ENCODE measurements at regions not wholly inside any gene's neighbourhood (a gene's known extent, or its start where the extent isn't known, plus 50 kb on each side); places are given as distances from the start of the nearest gene placed in this dataset.
A peak's percentile ranks its signal among the peaks of the same experiment; 100 is the strongest.

DNA sequence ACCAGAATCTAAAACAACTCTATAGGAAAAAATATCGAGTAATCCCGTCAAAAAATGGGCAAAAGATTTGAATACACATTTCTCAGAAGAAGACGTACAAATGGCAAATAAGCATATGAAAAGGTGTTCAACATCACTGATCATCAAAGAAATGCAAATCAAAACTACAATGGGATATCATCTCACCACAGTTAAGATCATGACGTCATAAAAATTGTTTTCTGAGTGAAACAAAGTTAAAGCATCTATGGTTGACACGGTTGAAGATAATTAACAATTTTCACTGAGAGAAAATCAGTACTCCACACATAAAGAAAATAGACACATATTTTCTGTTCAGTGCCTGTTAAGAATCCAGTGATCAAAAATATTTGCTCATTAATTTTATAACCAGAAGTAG lies 1010.8 kb upstream of the ADGRL3 start:
- DNase-seq (ENCODE audit: low spot score) = no peak

GRCh38 chr4:60194214-60194613 lies 1005.9 kb upstream of the ADGRL3 start:
- no peak for DNase-seq (ENCODE audit: low spot score)

GRCh38 chr4:60195256-60195655 lies 1004.9 kb upstream of the ADGRL3 start:
- no peak for DNase-seq (ENCODE audit: low spot score)

GRCh38 chr4:60201052-60201673 lies 999.0 kb upstream of the ADGRL3 start:
- peak; percentile 77 for DNase-seq (ENCODE audit: low spot score)

GRCh38 chr4:60209588-60209987 lies 990.5 kb upstream of the ADGRL3 start:
- no peak for DNase-seq (ENCODE audit: low spot score)

GRCh38 chr4:60215906-60216305 lies 984.2 kb upstream of the ADGRL3 start:
- no peak for DNase-seq (ENCODE audit: low spot score)

DNA sequence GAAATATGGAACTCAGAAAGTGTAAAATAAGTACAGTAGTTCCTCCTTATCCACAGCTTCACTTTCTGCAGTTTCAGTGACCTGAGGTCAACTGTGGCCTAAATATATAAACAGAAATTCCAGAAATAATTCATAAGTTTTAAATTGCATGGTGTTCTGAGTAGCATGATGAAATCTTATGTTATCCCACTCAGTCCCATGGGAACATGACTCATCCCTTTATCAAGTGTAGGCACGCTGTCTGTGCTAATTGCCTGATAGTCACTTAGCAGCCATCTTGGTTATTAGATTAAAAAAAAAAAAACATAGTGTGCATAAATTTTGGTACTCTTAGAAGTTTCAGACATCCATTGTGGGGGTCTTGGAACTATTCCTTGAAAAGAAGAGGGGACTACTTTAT lies 983.4 kb upstream of the ADGRL3 start:
- no peak for DNase-seq (ENCODE audit: low spot score)

DNA sequence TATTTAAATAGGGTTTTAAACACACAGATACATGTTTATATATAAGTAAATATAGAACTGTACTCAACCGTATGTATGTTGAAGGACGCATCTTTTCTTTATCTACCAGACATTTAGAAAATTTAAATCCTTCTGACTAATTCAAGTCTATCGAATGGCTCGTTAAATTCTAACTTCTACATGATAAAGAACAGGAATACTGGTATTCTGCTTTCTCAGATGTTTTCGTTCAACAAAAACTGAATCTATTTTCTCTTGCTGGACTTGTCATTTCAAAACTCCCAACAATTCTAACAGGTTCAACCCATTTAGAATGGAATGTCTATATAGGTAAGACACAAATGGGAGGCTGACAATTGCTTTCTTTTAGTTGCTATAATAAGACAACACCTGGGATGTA lies 978.3 kb upstream of the ADGRL3 start:
- no peak for DNase-seq (ENCODE audit: low spot score)

- no peak for DNase-seq (ENCODE audit: low spot score)
Measured at GRCh38 chr4:60223208-60223923, 976.8 kb upstream of the ADGRL3 start.

GRCh38 chr4:60241866-60242265 lies 958.3 kb upstream of the ADGRL3 start:
- DNase-seq (ENCODE audit: low spot score) = no peak

GRCh38 chr4:60249784-60250183 lies 950.3 kb upstream of the ADGRL3 start:
- DNase-seq (ENCODE audit: low spot score) = no peak

DNA sequence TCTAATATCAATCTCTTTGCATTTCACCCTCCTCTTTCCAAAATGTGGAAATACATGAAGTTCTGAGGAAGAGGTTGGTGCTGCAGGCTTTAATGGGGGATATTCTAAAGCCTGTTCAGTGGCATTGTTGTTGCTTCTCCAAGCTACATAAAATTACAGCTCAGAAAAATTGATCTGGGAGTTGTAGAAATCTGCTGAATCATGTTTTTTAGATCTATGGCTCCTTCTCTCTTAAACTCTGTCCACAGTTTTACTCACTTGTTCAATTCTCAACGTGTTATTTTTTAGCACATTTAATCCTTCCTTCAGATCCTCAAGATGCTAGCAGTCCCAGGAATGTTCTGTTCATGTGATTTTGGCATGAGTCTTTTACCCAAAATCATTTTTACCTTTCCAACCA lies 949.5 kb upstream of the ADGRL3 start:
- no peak for DNase-seq (ENCODE audit: low spot score)

DNA sequence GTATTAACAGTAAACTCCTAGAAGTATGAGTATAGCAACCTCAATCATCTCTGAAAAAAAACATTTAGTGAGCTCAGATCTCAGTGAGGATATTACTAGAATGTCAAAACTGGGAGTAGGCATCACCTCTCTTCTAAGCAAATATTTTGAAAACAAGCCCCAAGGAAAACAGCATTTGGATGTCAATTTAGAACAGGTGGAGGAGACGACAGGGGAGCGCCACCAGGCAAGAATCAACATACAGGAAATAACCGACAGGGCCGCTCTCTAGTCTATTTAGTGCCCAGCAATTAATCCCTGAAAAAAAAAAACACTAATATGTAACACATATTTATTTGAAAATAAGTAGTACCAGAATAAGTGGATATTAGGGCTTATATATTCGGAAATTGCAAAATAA lies 940.3 kb upstream of the ADGRL3 start:
- DNase-seq (ENCODE audit: low spot score) = no peak

DNA sequence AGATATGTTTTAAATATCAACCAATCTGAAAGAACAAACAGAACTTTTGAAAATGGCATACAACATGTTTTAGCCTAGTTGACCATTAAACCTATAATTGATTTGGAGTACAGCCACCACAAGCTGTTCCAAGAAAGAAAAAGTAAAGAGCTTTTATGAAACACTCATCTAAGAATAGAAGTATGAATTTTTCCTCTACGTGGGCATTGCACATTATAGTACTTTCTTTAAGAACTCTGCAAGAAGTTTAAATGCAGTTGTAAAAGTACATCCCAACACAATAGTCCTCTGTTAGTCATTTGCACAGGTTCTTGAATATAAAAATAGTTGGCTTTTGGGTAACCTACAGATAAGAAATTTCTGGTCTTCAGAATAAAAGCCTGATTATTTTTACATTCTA lies 933.6 kb upstream of the ADGRL3 start:
- DNase-seq (ENCODE audit: low spot score) = no peak

DNA sequence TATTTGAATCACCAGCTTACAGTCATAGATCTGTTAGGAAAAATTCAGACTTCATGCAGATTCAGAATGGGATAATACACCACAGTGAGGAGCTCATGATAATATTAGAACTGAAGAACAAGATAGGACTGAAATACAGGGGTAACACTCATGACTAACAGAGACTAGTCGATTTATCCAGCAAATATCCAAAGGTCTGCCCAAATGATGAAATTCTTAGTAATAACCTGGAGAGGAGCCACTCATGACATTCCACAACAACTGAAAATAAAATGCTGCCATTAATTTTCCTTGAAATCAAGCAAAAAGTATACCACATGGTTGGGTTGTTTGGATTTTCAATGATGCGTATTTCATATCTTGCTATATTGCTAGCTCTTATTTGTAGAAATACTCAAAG lies 903.7 kb upstream of the ADGRL3 start:
- no peak for DNase-seq (ENCODE audit: low spot score)

DNA sequence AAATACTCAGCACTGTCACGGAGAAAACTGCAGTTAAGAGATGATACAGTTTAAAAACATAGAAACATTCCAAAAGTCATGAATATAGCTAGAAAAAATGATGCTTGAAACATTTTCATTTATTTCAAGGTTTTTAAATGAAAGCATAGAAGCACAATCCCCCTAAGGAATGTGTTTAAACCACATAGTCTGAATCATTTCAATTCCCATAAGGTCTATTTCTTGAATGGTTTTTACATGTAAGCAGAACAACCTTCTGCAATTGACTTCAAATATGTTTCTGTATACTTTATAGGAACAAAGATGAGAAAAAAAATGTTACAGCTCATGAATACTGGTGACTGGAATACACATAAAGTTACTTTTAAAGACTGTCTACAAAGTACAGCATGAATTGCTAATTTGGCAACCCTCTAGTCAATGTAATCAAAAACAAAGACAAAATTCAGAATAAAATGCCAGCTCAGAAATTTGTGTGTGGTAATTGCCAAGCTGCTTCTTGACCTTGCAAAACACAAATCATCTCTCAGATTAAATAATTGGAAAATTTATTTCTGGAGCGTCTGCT lies 886.4 kb upstream of the ADGRL3 start:
- DNase-seq (ENCODE audit: low spot score) = no peak

- no peak for DNase-seq (ENCODE audit: low spot score)
Measured at GRCh38 chr4:60314416-60314815, 885.7 kb upstream of the ADGRL3 start.

GRCh38 chr4:60315586-60315985 lies 884.5 kb upstream of the ADGRL3 start:
- DNase-seq (ENCODE audit: low spot score) = no peak

GRCh38 chr4:60326735-60327134 lies 873.4 kb upstream of the ADGRL3 start:
- DNase-seq (ENCODE audit: low spot score) = no peak

DNA sequence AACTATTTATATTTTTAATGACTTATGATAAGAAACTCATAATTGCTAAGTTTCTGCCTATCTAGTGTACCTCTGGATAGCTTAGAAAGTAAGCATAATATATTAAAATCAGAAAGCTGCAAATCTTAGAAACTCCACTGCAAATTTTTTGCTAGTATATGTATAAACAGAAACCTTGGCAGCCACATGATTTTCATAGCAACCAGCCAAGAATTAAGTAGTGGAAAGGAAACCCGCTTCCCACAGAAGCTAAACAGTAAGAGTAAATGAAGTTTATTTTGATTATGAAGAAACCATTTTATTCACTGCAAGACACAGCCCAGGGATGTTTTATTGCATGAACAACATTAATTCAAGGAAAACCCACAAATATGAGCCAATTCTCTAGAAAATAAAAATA lies 872.5 kb upstream of the ADGRL3 start:
- DNase-seq (ENCODE audit: low spot score) = no peak

DNA sequence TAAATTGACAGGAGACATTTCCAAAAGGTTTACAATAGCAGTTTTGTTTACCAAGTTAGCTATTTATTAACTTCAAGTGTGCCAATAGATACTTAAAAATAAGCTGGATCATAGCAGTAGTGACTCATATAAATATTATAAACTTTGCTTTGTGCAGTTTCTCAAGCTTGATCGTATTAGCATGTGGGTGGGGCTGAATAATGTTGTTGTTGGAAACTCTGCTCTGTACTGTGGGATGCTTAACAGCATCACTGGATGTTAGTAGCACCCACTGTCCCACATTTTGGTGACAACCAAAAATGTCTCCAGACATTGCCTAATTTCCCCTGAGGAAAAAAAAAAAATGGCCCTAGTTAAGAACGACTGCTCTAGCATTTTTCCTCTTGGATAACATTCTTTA lies 855.2 kb upstream of the ADGRL3 start:
- DNase-seq (ENCODE audit: low spot score) = no peak

DNA sequence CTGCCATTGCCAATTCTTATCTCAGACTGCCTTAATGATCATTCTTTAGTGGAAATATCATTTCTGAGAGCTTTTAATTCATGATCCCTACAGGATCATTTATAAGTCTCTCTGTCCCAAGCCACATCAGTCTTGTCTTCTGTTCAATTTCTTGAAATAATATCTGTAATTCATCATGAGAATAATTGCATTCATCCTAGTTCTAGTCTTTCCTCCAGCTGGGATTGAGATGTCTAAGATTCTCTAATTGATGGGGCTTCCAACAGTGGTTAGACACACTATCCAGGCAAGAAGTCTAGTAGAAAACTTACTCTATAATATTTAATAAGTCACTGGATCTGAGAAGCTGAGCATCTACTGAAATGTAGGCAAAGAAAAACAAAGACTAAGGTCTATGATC lies 854.7 kb upstream of the ADGRL3 start:
- no peak for DNase-seq (ENCODE audit: low spot score)

GRCh38 chr4:60359746-60360367 lies 840.3 kb upstream of the ADGRL3 start:
- no peak for DNase-seq (ENCODE audit: low spot score)
